Suppressor macrophage (primary cell): ENCODE measurements at regions not wholly inside any gene's neighbourhood (a gene's known extent, or its start where the extent isn't known, plus 50 kb on each side); places are given as distances from the start of the nearest gene placed in this dataset.
"Not testable (repeated sequence)": the region's sequence is repeated elsewhere in the genome, so short reads cannot be mapped to it uniquely, and the experiment has no call there.

Experiments
- DNase-seq, 4 experiments: peaks; one replicate each; pipeline ENCODE4 v3.0.0-alpha.2; 2020 to 2022

DNA sequence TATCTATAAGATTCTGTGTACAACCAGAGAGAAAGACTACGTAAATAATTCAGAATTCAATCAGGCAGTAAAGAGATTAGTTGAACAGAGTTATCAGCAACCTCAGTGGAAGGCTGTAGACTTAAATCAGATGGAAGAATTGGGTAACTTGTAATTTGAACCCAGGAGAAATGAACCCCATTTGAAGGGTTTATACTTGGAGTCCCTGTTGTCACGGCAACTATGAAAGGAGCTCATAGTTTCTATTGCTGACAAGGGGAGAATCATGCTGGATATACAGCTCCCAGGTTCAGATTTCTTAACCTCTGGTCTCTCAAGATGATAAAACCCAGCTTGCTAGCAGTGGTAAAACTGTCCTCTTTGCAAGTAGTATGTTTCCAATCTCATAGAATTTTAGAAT lies 54.4 kb upstream of the BMP4 start:
- no peak for DNase-seq

DNA sequence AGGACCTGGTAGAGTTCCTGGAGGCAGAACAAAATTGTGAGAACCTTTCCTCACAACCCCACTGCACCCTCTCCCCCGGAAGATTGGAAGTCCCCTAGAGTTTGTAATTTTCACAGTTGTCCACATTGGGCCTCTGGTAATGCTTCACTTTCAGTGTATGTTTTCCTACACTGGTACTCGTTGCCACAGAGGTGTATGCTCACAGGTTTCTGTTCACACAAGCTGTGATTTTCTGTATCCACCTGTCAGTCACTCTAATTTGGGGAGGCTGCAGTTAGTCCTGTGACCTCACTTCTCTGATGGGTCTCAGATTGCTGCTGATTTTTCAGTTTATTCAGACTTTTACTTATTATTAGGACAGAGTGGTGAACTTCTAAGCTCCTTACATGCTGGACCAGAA lies 66.4 kb upstream of the BMP4 start:
- DNase-seq: no peak

GRCh38 chr14:54025661-54026060 lies 69.0 kb upstream of the BMP4 start:
- DNase-seq: peak in 1 of 4 experiments; percentile 1

DNA sequence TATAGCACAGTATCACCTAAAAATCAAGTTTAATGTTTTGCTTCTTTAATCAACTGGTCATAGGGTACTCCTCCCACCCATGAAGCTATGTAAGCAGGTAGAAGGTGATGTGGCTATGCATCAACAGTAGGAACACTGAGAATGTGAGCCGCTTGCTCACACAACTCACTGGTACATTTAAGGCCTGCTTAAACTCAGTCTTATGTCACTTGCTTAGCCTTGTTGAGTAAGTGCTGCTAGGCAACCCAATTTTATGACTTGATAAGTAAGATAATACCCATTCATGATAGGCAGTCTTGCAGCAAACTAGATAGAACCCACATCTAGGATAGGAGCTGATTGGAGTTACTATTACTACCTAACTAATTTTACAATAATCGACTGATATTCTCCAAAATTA lies 70.0 kb upstream of the BMP4 start:
- no peak for DNase-seq

GRCh38 chr14:54030996-54031395 lies 74.4 kb upstream of the BMP4 start:
- DNase-seq: not testable (repeated sequence)

DNA sequence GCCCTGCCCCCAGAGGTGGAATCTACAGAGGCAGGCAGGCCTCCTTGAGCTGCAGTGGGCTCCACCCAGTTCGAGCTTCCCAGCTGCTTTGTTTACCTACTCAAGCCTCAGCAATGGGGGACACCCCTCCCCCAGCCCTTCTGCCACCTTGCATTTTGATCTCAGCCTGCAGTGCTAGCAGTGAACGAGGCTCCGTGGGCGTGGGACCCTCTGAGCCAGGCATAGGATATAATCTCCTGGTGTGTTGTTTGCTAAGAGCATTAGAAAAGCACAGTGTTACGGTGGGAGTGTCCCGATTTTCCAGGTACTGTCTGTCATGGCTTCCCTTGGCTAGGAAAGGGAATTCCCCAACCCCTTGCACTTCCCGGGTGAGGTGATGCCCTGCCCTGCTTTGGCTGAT lies 76.7 kb upstream of the BMP4 start:
- DNase-seq: not testable (repeated sequence)

GRCh38 chr14:54038724-54039123 lies 82.1 kb upstream of the BMP4 start:
- DNase-seq: no peak

- DNase-seq: no peak
Measured at GRCh38 chr14:54039311-54039710, 82.7 kb upstream of the BMP4 start.

DNA sequence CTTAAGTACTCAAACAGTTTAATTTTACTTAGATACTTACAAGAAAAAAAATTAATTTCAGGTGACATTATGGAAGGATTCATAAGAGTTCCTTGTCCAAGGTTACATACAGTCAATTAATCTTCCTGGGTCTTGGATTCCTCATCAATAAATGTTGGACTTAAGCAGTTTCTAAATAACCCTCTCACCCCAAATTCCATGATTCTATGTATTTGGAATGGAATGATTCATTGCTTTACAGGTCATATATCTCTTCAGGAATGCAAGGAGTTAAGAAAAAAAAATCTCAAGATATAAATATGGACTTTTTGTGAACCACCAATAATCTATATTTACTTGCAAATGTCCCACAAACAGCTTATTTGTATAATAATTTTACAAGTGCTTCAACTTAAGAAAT lies 84.2 kb upstream of the BMP4 start:
- DNase-seq: no peak

- no peak for DNase-seq
Measured at GRCh38 chr14:54046250-54046649, 89.6 kb upstream of the BMP4 start.

DNA sequence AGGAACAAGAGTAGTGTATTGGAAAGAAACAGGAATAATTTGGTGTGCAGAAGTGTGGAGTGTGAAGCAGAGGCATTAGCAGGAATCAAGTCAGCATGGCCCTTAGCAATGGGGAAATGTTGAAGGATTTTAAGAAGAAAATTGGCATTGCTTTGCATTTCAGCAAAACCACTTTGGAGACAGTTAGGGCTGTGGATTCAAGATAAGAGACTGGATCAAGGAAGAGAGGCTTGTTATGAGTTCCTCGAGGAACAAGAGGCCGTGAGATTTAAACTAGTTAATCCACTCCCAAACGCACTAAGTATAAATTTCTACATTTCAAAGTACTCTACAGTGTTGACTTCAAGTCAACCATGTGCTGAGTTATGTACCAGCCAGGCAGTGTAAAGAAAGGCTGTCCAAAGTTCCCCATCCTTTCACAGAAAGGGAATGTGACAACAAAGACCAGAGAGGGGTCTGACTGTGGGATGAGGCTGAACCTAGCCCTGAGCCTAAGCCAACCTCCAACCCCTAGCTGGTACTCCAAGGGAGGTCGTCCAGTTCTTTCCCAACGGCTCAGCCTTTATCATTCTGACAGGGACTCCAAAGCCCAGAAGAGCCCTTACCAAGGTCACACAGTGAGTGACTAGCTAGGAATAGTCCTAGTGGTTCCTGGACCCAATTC lies 91.2 kb upstream of the BMP4 start:
- DNase-seq: no peak

DNA sequence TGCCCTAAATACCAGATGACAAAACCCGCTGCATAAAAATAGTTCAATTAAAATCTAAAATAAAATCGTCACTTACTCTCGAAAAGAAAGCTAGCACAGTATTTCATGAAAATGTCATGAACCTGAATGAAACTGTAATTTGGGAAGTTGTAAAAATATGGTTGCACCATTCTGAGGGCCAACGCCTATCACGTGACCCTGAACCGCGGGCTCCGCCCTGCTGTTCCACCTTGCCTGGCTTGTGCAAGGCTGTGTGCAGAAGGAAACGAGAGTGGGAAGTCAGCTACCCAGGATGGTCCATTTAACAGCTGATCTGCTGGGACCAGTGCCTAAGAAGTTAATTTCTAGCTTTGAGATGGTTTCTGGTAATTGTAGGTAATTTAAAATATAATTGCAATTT lies 91.7 kb upstream of the BMP4 start:
- peak in 3 of 4 experiments; percentile 3 to 22 (median 6) for DNase-seq

- DNase-seq: no peak
Measured at GRCh38 chr14:54048736-54049135, 92.1 kb upstream of the BMP4 start.

DNA sequence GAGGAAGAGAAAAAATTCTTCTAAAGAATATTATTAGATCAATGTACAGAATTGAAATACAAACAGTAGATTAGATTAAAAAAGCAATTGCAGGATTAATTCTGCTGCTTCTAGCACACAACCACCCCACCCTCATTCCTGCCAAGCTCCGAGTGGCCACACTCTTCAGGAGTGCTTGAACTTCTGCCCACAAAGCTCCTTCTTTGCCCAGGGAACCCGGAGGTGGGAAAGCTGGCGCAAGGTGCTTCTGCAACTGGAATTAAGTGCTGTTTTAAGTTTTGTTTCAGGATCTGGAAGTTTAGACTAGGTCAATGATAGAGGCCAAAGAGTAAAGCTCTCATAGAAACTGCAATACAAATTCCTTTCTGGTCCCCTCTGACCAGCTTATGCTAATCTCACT lies 94.1 kb upstream of the BMP4 start:
- no peak for DNase-seq

DNA sequence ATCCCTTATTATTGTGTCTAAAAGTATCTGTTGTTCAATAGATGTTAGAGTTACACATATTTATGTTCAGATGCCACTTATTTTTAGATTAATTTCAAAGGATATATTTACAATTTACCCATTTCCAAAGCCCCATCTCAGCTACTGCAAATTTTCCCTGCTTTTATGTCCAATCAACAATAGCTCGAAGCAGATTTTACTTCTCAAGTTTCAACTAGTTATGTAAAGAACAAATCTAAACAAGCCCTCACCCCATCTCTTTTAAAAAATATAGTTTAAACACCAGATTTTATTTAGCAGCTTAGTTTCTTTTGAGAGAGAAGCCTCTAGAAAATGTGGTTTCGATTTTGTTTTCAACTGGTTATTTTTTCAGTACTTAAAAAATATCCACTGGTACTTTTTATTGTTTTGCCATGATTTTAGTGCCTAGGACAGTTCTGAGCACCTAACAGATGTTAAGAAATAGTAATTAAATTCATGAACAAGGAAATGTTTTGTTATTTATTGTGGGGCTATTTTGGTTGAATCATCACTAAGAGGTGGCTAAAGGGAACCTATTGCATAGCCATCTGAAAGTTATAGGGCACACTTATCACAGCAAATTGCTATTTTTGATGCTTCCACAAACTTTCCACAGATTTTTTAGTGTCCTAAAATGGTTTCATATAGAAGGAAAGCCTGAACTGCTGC lies 96.2 kb upstream of the BMP4 start:
- no peak for DNase-seq

DNA sequence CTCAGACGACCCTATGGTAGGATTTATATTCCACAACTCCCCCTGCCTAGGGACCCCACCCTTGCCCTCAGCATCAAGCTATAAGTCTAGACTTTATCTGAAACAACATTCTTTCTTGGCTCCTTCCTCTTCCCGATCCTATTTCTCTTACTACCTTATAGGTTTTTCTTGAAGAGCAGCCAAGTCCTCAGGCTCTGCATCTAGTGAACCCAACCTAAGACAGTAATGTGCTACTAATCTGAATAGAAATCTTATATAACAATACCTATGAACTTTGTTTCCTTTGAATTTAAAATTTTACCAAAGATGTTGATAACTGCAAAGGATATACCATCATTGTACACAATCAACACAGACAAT lies 96.7 kb upstream of the BMP4 start:
- no peak for DNase-seq

GRCh38 chr14:54058505-54058904 lies 101.9 kb upstream of the BMP4 start:
- DNase-seq: no peak

- DNase-seq: no peak
Measured at GRCh38 chr14:54083549-54084239, 127.1 kb upstream of the BMP4 start.

GRCh38 chr14:54085232-54085761 lies 128.7 kb upstream of the BMP4 start:
- DNase-seq: no peak

- no peak for DNase-seq
Measured at GRCh38 chr14:54085841-54086240, 129.2 kb upstream of the BMP4 start.

GRCh38 chr14:54086767-54087166 lies 130.1 kb upstream of the BMP4 start:
- no peak for DNase-seq

DNA sequence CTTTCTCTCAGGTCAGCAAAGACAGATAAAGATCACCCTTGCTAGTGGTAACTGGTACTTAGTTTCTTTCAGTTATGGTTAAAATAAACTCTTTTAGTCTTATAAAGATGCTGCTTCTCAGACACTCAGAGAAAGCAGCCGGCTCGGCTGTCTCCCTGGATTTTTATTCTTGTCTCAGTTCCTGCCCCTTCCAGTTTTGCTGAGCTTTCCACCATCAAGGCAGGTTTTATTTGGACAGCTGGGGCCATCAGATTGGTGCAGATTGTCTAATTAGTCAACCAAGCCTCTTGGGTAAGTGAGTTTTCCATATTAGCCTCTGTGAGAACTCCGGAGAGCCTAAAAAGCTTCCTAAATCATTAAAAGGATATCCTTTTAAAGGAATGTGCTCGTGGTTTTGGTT lies 130.8 kb upstream of the BMP4 start:
- DNase-seq: no peak

DNA sequence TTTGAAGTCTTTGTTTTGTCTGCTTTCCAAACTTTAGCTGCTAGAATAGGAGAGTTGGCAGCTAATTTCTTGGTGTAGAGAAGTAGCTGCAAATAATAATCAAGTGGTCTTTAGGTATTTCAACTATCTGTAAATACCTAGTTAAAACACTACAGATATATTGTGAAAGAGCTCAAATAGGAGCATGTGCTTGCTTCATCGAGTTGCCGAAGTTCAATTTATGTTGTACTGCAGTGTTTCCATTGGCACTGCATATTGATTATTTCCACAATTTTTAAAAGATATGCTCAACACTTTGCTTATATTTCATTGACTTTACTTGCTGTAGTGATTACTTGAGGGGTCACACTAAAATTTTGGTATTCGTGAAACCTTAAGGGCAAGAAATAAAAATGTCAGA lies 131.6 kb upstream of the BMP4 start:
- no peak for DNase-seq

DNA sequence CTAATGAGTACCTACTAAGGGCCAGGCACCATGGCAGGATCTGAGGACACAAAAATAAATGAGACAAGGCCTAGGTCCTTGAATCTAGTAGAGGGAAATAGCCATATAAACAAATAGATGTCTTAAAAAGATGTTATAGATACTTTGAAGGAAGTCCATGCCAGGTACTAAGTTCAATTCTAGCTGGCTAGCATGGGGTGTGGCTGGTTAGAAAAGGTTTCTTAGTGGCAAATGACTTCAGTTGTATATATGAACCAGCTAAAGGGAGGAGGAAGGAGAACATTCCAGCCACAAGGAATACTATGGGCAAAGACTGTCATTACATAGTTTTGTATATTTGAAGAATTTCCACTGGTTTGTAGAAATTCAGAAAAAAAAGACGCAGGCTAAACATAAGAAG lies 133.6 kb upstream of the BMP4 start:
- DNase-seq: no peak
